GM12878 (cell line): ENCODE measurements at regions not wholly inside any gene's neighbourhood (a gene's known extent, or its start where the extent isn't known, plus 50 kb on each side); places are given as distances from the start of the nearest gene placed in this dataset.

Experiments used
- ATAC-seq: fragments of 200-7000 bp; cut with Tn5 transposase; 3 replicates; pipeline ENCODE4 v1.9.1; 2020; ENCODE audit warnings: mild to moderate bottlenecking, moderate library complexity
- BruUV-seq: library from RNA; stranded (reverse); fragments of 400-500 nt; replicated peaks from 2 replicates; lab custom pipeline; 2021; lab: Mats Ljungman, UMichigan
- CTCF ChIA-PET: fragments of 300-600 bp; sonication (Branson Sonifier 250); formaldehyde crosslinking; extraction: SDS; loops from one replicate; lab custom pipeline; 2021; ENCODE audit warnings: inconsistent platforms; lab: Yijun Ruan, JAX
- POLR2A ChIA-PET: fragments of 350-600 bp; formaldehyde crosslinking; extraction: SDS; loops from one replicate; lab custom pipeline; 2021; ENCODE audit warnings: inconsistent platforms; lab: Charles Lee
- RAD21 ChIA-PET: fragments of 300-600 bp; sonication (Branson Sonifier 250); formaldehyde crosslinking; loops from one replicate; lab custom pipeline; 2023; ENCODE audit warnings: antibody characterized with exemption; ENCODE audit not compliant: unreplicated experiment; lab: Charles Lee
- SMC1A ChIA-PET: fragments of 300-600 bp; sonication (Branson Sonifier 250); formaldehyde crosslinking; loops from one replicate; lab custom pipeline; 2023; ENCODE audit not compliant: unreplicated experiment, uncharacterized antibody; lab: Charles Lee
- DNase-seq: peaks from one replicate; pipeline ENCODE4 v3.0.0-alpha.2; 2011; ENCODE audit warnings: low read depth, low spot score
- FAIRE-seq: peaks from 3 replicates; lab custom pipeline; 2011; peaks lifted over from hg19 to GRCh38; lab: Jason Lieb, UNC
- H2AFZ ChIP-seq: 2 replicates; pipeline ENCODE4 v1.6.0; 2011; ENCODE audit warnings: low read depth, low read length, control low read depth; ENCODE audit not compliant: control insufficient read depth
- H3K27ac ChIP-seq: 2 replicates; pipeline ENCODE4 v1.5.1; 2011; ENCODE audit warnings: control low read depth; ENCODE audit not compliant: control insufficient read depth, insufficient read depth
- H3K27me3 ChIP-seq, 2 experiments: replicated peaks in 1 of 2; 2 replicates each; pipeline versions ENCODE4 v1.6.0 to v1.6.1; 2011; ENCODE audit warnings: low read length in 1 of 2; ENCODE audit not compliant: control insufficient read depth in 2 of 2, insufficient read depth in 2 of 2
- H3K36me3 ChIP-seq, 2 experiments: 2 replicates each; pipeline ENCODE4 v1.5.1; 2011; ENCODE audit warnings: low read length in 1 of 2; ENCODE audit not compliant: control insufficient read depth in 2 of 2, insufficient read depth in 2 of 2
- H3K4me1 ChIP-seq: 2 replicates; pipeline ENCODE4 v1.6.1; 2011; ENCODE audit warnings: mild to moderate bottlenecking, low read length, moderate library complexity, mixed read lengths; ENCODE audit not compliant: control insufficient read depth, insufficient read depth
- H3K4me2 ChIP-seq: 2 replicates; pipeline ENCODE4 v1.6.0; 2011; ENCODE audit warnings: control low read depth; ENCODE audit not compliant: control insufficient read depth, insufficient read depth
- H3K4me3 ChIP-seq: fragments of 200-600 bp; sonication (generic); 2 replicates; pipeline ENCODE4 v1.5.1; 2016
- H3K79me2 ChIP-seq: 2 replicates; pipeline ENCODE4 v1.6.0; 2011; ENCODE audit warnings: low read length; ENCODE audit not compliant: control insufficient read depth, insufficient read depth
- H3K9ac ChIP-seq: 2 replicates; pipeline ENCODE4 v1.8.0; 2011; ENCODE audit warnings: low read length, control low read depth, mixed read lengths; ENCODE audit not compliant: control insufficient read depth, insufficient read depth
- H3K9me3 ChIP-seq: replicated peaks from 3 replicates; pipeline ENCODE4 v1.5.1; 2011; ENCODE audit warnings: mild to moderate bottlenecking, low read length; ENCODE audit not compliant: control insufficient read depth, insufficient read depth
- H4K20me1 ChIP-seq: 2 replicates; pipeline ENCODE4 v1.6.0; 2011; ENCODE audit not compliant: control insufficient read depth, insufficient read depth
- BACH1 ChIP-seq: fragments of 450-650 bp; IDR thresholded peaks from 2 replicates; pipeline ENCODE4 v1.6.1; 2017; ENCODE audit warnings: mild to moderate bottlenecking, borderline replicate concordance
- POLR2AphosphoS5 ChIP-seq: IDR thresholded peaks from 2 replicates; pipeline ENCODE4 v1.6.1; 2011; ENCODE audit warnings: mild to moderate bottlenecking, low read length, inconsistent platforms
- RBBP5 ChIP-seq: fragments of 200-600 bp; sonication (generic); conservative IDR thresholded peaks from 2 replicates; pipeline ENCODE4 v1.6.1; 2016
- SMAD5 ChIP-seq: IDR thresholded peaks from 2 replicates; pipeline ENCODE4 v1.6.1; 2016; ENCODE audit warnings: antibody characterized with exemption, low read depth
- SREBF2 ChIP-seq: IDR thresholded peaks from 2 replicates; pipeline ENCODE4 v1.6.1; 2012; ENCODE audit warnings: mild to moderate bottlenecking, low read length
- YY1 ChIP-seq: IDR thresholded peaks from 2 replicates; pipeline ENCODE4 v1.6.1; 2011; ENCODE audit warnings: low read depth, mild to moderate bottlenecking, low read length
- ZNF384 ChIP-seq: IDR thresholded peaks from 2 replicates; pipeline ENCODE4 v1.6.1; 2012; ENCODE audit warnings: low read depth, mild to moderate bottlenecking, low read length, improper control_type of control experiment, borderline replicate concordance
- WGBS: methylation state at CpG from one replicate; pipeline ENCODE4 v1.1.6; 2016; ENCODE audit warnings: low lambda C conversion rate; ENCODE audit not compliant: insufficient replicate concordance, insufficient coverage; ENCODE audit errors: missing lambda C conversion rate; 5-methylcytosine and 5-hydroxymethylcytosine counted together
- in situ Hi-C: fragments of 300-500 bp; cut with MboI; formaldehyde crosslinking; loops from 9 replicates; pipeline ENCODE4 v1.14.3; 2018; ENCODE audit warnings: mixed read lengths
- intact Hi-C: fragments of 100-400 bp; cut with micrococcal nuclease; formaldehyde crosslinking; loops from one replicate; pipeline ENCODE4 v1.14.2; 2022; ENCODE audit not compliant: unreplicated experiment
- TF ChIP-seq, protein P1 (sequence below): fragments of 450-650 bp; IDR thresholded peaks from 2 replicates; pipeline ENCODE4 v1.6.1; 2014; ENCODE audit warnings: mild to moderate bottlenecking
- TF ChIP-seq, protein P2 (sequence below): fragments of 450-650 bp; formaldehyde crosslinking; IDR thresholded peaks from 2 replicates; pipeline ENCODE4 v1.4.0; 2022; ENCODE audit warnings: mild to moderate bottlenecking, moderate library complexity
- TF ChIP-seq, protein P3 (sequence below): fragments of 450-650 bp; formaldehyde crosslinking; IDR thresholded peaks from 2 replicates; pipeline ENCODE4 v1.5.0; 2022; ENCODE audit warnings: mild to moderate bottlenecking, missing genetic modification characterization
- TF ChIP-seq, protein P4 (sequence below): fragments of 450-650 bp; conservative IDR thresholded peaks from 2 replicates; pipeline ENCODE4 v1.6.1; 2017; ENCODE audit warnings: mild to moderate bottlenecking, moderate library complexity

DNA sequence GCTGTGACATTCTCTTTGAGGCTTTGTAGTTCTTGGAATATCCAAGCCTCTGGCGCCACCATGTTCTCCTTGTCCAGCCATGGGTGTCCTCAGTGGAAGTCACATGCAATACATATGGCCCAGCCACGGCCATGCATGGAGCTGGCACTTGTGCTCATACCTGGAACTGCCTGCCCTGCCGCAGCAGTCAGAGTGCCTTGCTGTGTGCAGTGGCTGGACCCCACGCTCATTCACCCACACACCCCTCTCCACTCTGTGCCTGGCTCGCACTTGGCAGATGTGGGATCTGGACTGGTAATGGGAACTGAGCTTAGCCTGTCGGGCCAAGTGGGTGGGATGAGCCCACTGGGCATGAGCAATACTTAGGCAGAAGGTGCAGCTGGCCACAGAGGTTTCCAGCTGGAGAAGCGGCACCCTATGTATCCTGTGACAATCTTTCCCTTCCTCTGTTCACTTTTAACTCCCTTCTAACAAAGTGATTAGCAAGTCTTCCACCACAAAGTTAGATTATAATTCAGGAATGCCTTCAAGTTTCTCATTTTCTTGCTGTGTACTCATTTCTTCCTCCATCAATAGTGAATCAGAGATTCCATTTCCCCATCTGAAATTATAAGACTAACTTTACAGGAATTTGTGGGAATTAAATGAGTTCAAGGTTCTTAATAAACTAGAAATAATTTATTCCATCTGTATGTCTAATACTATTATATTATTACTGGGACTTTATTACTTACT lies 351.6 kb upstream of the NCAM2 start:
- H3K36me3 ChIP-seq: no peaks in the 10 kb centered on the region
- FAIRE-seq (no peak), DNase-seq (no peak), ATAC-seq (no peak)
- ChIA-PET RAD21 (no interaction called here), SMC1A (no interaction called here), CTCF (no interaction called here), POLR2A (interaction anchor here (0.5 kb wide), 1 partner anchor 709 kb away, joined by 7 read pairs; no protein-coding TSS in a partner anchor)
- in situ Hi-C loops: no loop called here
- H3K4me3 ChIP-seq: no peak overlapping the region
- H3K9me3 ChIP-seq: no peaks in the 10 kb centered on the region; the same call in 2 of the 3 replicates
- H2AFZ ChIP-seq: no peak overlapping the region
- H3K9ac ChIP-seq: no peak overlapping the region
- H3K79me2 ChIP-seq: no peaks in the 10 kb centered on the region
- TF ChIP-seq YY1 (no peak), SMAD5 (no peak), POLR2AphosphoS5 (no peak), RBBP5 (no peak), BACH1 (no peak), ZNF384 (no peak), SREBF2 (no peak)
- TF ChIP-seq, protein P1, sequence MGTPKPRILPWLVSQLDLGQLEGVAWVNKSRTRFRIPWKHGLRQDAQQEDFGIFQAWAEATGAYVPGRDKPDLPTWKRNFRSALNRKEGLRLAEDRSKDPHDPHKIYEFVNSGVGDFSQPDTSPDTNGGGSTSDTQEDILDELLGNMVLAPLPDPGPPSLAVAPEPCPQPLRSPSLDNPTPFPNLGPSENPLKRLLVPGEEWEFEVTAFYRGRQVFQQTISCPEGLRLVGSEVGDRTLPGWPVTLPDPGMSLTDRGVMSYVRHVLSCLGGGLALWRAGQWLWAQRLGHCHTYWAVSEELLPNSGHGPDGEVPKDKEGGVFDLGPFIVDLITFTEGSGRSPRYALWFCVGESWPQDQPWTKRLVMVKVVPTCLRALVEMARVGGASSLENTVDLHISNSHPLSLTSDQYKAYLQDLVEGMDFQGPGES: no peak
- TF ChIP-seq, protein P2, sequence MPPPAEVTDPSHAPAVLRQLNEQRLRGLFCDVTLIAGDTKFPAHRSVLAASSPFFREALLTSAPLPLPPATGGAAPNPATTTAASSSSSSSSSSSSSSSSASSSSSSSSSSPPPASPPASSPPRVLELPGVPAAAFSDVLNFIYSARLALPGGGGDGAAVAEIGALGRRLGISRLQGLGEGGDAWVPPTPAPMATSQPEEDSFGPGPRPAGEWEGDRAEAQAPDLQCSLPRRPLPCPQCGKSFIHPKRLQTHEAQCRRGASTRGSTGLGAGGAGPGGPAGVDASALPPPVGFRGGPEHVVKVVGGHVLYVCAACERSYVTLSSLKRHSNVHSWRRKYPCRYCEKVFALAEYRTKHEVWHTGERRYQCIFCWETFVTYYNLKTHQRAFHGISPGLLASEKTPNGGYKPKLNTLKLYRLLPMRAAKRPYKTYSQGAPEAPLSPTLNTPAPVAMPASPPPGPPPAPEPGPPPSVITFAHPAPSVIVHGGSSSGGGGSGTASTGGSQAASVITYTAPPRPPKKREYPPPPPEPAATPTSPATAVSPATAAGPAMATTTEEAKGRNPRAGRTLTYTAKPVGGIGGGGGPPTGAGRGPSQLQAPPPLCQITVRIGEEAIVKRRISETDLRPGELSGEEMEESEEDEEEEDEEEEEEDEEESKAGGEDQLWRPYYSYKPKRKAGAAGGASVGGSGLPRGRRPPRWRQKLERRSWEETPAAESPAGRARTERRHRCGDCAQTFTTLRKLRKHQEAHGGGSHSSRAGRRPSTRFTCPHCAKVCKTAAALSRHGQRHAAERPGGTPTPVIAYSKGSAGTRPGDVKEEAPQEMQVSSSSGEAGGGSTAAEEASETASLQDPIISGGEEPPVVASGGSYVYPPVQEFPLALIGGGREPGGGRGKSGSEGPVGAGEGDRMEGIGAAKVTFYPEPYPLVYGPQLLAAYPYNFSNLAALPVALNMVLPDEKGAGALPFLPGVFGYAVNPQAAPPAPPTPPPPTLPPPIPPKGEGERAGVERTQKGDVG (CRISPR knock-in tag): no peak
- TF ChIP-seq, protein P3, sequence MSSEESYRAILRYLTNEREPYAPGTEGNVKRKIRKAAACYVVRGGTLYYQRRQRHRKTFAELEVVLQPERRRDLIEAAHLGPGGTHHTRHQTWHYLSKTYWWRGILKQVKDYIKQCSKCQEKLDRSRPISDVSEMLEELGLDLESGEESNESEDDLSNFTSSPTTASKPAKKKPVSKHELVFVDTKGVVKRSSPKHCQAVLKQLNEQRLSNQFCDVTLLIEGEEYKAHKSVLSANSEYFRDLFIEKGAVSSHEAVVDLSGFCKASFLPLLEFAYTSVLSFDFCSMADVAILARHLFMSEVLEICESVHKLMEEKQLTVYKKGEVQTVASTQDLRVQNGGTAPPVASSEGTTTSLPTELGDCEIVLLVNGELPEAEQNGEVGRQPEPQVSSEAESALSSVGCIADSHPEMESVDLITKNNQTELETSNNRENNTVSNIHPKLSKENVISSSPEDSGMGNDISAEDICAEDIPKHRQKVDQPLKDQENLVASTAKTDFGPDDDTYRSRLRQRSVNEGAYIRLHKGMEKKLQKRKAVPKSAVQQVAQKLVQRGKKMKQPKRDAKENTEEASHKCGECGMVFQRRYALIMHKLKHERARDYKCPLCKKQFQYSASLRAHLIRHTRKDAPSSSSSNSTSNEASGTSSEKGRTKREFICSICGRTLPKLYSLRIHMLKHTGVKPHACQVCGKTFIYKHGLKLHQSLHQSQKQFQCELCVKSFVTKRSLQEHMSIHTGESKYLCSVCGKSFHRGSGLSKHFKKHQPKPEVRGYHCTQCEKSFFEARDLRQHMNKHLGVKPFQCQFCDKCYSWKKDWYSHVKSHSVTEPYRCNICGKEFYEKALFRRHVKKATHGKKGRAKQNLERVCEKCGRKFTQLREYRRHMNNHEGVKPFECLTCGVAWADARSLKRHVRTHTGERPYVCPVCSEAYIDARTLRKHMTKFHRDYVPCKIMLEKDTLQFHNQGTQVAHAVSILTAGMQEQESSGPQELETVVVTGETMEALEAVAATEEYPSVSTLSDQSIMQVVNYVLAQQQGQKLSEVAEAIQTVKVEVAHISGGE (CRISPR knock-in tag): no peak
- TF ChIP-seq, protein P4, sequence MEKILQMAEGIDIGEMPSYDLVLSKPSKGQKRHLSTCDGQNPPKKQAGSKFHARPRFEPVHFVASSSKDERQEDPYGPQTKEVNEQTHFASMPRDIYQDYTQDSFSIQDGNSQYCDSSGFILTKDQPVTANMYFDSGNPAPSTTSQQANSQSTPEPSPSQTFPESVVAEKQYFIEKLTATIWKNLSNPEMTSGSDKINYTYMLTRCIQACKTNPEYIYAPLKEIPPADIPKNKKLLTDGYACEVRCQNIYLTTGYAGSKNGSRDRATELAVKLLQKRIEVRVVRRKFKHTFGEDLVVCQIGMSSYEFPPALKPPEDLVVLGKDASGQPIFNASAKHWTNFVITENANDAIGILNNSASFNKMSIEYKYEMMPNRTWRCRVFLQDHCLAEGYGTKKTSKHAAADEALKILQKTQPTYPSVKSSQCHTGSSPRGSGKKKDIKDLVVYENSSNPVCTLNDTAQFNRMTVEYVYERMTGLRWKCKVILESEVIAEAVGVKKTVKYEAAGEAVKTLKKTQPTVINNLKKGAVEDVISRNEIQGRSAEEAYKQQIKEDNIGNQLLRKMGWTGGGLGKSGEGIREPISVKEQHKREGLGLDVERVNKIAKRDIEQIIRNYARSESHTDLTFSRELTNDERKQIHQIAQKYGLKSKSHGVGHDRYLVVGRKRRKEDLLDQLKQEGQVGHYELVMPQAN: no peak
- no TSS peak for BruUV-seq
- H3K27ac ChIP-seq: no peak overlapping the region
- H3K4me2 ChIP-seq: no peak overlapping the region
- no peaks in the 10 kb centered on the region for H3K4me1 ChIP-seq
- 24% methylated on average over 7 of the region's 7 CpGs for whole genome bisulfite sequencing
- intact Hi-C loops: no loop called here
- no peaks in the 10 kb centered on the region for H3K27me3 ChIP-seq
- no peaks in the 10 kb centered on the region for H4K20me1 ChIP-seq
